Fibroblast of mammary gland (primary cell): ENCODE measurements at regions not wholly inside any gene's neighbourhood (a gene's known extent, or its start where the extent isn't known, plus 50 kb on each side); places are given as distances from the start of the nearest gene placed in this dataset.

Experiments
- DNase-seq: peaks from one replicate; pipeline ENCODE4 v3.0.0-alpha.2; 2010; ENCODE audit warnings: low read depth
- H3K4me3 ChIP-seq: 2 replicates; pipeline ENCODE4 v1.5.1; 2011; ENCODE audit warnings: low read depth, mild to moderate bottlenecking, low read length, moderate library complexity; ENCODE audit not compliant: control insufficient read depth
- TF ChIP-seq, protein P1 (sequence below): conservative IDR thresholded peaks from 2 replicates; pipeline ENCODE4 v1.5.1; 2011; ENCODE audit warnings: low read depth, low read length, inconsistent platforms; ENCODE audit not compliant: control insufficient read depth, insufficient read depth

DNA sequence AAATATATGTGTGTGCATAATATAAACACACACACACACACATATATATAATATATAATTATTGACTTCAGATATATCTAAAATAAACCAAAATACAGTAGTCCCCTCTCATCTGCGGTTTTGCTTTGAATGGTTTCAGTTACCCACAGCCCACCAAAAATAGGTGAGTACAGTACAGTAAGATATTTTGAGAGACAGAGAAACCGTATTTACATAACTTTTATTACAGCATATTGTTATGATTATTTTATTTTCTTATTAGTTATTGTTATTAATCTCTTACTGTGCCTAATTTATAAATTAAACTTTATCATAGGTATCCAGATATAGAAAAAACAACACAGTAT lies 564.2 kb downstream of the ACTL7B start:
- H3K4me3 ChIP-seq = no peak overlapping the region
- TF ChIP-seq, protein P1, sequence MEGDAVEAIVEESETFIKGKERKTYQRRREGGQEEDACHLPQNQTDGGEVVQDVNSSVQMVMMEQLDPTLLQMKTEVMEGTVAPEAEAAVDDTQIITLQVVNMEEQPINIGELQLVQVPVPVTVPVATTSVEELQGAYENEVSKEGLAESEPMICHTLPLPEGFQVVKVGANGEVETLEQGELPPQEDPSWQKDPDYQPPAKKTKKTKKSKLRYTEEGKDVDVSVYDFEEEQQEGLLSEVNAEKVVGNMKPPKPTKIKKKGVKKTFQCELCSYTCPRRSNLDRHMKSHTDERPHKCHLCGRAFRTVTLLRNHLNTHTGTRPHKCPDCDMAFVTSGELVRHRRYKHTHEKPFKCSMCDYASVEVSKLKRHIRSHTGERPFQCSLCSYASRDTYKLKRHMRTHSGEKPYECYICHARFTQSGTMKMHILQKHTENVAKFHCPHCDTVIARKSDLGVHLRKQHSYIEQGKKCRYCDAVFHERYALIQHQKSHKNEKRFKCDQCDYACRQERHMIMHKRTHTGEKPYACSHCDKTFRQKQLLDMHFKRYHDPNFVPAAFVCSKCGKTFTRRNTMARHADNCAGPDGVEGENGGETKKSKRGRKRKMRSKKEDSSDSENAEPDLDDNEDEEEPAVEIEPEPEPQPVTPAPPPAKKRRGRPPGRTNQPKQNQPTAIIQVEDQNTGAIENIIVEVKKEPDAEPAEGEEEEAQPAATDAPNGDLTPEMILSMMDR = no peak
- no peak for DNase-seq

DNA sequence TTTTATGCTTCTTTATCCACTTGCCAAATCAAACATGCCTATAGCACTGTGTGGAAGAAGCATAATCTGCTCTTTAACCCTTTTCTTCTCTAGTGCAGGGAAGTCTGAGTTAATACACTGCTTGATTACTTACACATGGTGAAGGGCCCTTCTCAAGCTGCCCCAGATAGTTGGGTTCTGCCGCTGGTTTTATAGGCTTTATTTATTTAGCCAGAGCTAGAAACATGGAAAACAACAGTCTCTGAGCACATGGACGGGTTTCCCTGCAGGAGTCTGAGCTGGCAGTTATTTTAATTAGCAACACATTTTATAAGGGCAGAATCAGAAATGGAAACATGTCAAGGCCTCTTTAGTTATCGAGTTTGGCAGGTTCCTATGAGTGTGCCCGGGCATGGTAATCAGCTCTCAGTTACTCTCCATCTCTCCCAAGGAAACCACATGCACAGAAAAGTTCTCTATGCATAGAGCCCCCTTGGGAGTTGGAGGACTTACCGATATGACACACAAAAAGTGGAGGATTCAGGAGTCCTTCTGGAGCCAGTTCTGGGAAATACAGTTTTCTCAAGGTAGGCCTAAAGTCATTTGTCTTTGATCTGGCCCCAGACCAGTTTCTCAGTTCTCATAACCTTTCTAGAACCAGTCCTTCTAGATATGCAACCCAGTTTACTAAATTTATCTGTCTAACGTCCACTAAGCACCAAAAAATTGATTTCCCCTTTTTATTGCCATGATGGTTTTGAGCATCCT lies 564.8 kb downstream of the ACTL7B start:
- DNase-seq = peak; percentile 42
- TF ChIP-seq, protein P1 = no peak
- no peak overlapping the region for H3K4me3 ChIP-seq

DNA sequence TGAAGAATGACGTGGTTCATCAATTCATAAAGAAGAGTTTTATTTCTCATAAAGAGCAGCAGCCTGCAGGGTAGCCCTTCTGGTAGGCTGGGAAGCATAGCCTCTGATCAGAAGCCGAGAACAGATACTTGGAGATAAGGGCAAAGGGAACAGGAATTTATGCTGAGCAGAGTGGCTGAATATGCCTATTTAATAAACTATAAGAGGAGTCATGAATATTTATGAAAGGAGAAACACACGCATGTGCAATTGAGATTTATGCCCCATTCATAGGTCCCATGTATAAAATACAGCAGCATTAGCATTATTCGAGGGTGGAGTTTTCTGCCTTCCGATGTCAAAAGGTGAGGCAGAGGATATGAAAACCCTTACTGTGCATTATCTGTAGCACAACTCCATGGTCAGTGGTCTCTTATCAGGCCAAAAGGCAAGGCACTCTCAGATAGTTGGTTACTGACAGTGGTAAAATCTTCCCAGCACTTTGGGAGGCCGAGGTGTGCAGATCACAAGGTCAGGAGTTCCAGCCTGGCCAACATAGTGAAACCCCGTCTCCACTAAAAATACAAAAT lies 569.1 kb downstream of the ACTL7B start:
- TF ChIP-seq, protein P1 = no peak
- no peak for DNase-seq
- no peak overlapping the region for H3K4me3 ChIP-seq

DNA sequence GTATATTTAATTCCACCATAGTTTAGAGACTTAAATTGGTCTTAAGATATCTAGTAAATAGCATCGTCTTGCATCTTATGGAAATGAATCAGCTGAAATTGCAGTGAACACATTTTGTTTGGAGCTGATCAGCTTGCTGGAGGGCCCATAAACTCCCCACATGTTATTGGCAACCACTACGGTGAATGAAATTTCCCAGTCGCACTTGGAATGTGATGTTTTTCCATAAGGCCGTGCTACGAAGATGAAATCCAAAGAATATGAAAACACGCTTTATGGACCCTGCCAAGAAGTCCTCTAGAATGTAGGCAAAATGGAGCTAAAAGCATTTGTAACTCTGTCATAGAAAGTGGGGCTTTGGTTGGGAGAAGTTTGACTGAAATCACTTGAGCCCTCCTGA lies 572.1 kb downstream of the ACTL7B start:
- no peak overlapping the region for H3K4me3 ChIP-seq
- DNase-seq = no peak
- TF ChIP-seq, protein P1 = no peak

DNA sequence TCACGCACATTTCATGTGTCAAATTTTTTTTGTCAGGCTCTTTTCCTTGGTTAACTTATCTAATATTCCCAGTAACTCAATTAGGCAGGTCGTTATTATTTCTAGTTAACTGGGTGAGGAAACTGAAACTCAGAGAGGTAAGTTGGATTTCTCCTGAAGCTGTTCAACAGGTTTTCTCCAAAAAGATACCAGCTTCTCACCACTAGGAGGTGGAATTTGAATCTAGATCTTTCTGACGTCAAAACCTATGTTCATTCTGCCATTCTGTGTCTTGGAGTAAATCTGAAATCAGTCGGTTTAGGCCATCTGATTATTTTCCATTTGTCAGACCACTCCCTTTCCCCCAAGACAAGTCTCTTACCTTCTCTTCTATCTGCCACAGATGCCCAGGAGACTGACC lies 572.9 kb downstream of the ACTL7B start:
- TF ChIP-seq, protein P1 = peak; percentile 48
- no peak overlapping the region for H3K4me3 ChIP-seq
- peak; percentile 36 for DNase-seq

DNA sequence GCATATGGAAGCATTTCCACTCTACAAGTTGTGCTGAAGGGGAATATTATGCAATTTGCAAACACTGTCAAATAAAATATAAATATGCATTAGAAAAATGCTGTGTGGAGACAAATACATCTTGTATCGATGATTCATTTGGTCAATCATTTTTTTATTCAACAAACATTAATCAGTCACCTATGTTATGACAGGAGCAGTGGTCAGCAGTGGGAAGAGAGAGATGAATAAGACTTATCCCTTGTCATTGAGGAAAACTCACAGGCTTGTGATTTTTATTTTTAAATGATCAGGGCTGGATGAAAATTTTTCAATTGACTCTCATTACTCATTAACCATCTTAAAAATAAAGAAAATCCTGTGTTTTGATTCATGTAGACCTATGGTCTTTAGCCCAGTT lies 574.1 kb downstream of the ACTL7B start:
- H3K4me3 ChIP-seq = no peak overlapping the region
- TF ChIP-seq, protein P1 = no peak
- DNase-seq = no peak
